ENCODE measurements at regions not wholly inside any gene's neighbourhood (a gene's known extent, or its start where the extent isn't known, plus 50 kb on each side); places are given as distances from the start of the nearest gene placed in this dataset.

- TF ChIP-seq CTCF (IDR thresholded peaks at IDR 0.05) = no peak
- no peak for TF ChIP-seq POLR2AphosphoS5 (IDR thresholded peaks at IDR 0.05)
- TF ChIP-seq POLR2A (IDR thresholded peaks at IDR 0.05; ENCODE audit: low read depth) = no peak
Observed at GRCh38 chr14:96959992-96960391, 162.8 kb downstream of the VRK1 start.
